ENCODE measurements at regions not wholly inside any gene's neighbourhood (a gene's known extent, or its start where the extent isn't known, plus 50 kb on each side); places are given as distances from the start of the nearest gene placed in this dataset.

DNA sequence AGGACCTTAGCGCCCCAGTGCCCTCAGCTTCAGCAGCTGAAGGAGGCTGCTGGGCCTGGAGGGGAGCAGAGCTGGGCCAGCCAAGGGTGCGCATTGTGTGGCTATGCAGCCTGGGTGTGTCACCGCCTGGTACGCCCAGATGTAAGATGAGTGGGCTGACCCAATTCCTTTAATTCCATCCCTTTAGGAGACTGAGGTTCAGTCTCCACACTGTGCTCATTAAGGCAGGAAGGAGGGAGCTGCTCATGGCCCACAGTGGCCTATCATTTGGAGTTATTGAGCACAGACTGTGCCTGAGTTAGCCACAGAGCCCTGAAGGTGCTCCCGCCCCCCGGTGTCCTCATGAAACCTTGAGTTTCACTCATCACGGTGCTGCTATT lies 194.1 kb upstream of the GLI2 start:
- TF ChIP-seq, protein P1, sequence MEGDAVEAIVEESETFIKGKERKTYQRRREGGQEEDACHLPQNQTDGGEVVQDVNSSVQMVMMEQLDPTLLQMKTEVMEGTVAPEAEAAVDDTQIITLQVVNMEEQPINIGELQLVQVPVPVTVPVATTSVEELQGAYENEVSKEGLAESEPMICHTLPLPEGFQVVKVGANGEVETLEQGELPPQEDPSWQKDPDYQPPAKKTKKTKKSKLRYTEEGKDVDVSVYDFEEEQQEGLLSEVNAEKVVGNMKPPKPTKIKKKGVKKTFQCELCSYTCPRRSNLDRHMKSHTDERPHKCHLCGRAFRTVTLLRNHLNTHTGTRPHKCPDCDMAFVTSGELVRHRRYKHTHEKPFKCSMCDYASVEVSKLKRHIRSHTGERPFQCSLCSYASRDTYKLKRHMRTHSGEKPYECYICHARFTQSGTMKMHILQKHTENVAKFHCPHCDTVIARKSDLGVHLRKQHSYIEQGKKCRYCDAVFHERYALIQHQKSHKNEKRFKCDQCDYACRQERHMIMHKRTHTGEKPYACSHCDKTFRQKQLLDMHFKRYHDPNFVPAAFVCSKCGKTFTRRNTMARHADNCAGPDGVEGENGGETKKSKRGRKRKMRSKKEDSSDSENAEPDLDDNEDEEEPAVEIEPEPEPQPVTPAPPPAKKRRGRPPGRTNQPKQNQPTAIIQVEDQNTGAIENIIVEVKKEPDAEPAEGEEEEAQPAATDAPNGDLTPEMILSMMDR (IDR thresholded peaks at IDR 0.05; ENCODE audit: insufficient read depth, low read depth, low read length) = no peak
- no peak for TF ChIP-seq EZH2 (IDR thresholded peaks at IDR 0.05; ENCODE audit: insufficient read depth, low read length)

Measured in astrocyte (in vitro differentiated cells and primary cell).